ENCODE measurements at regions not wholly inside any gene's neighbourhood (a gene's known extent, or its start where the extent isn't known, plus 50 kb on each side); places are given as distances from the start of the nearest gene placed in this dataset.

GRCh38 chr1:55726994-55727393 lies 511.8 kb upstream of the USP24 start:
- DNase-seq, result no peak

- no peak for DNase-seq
Measured at GRCh38 chr1:55725378-55725777, 510.2 kb upstream of the USP24 start.

- DNase-seq, result no peak
Measured at GRCh38 chr1:55724551-55725325, 509.6 kb upstream of the USP24 start.

- DNase-seq, result no peak
Measured at GRCh38 chr1:55723001-55723400, 507.8 kb upstream of the USP24 start.

GRCh38 chr1:55720261-55720660 lies 505.1 kb upstream of the USP24 start:
- DNase-seq, result no peak

- no peak for DNase-seq
Measured at GRCh38 chr1:55718758-55719671, 503.9 kb upstream of the USP24 start.

- DNase-seq, result no peak
Measured at GRCh38 chr1:55717111-55717510, 501.9 kb upstream of the USP24 start.

- no peak for DNase-seq
Measured at GRCh38 chr1:55716610-55717009, 501.4 kb upstream of the USP24 start.

- DNase-seq, result no peak
Measured at GRCh38 chr1:55716151-55716550, 501.0 kb upstream of the USP24 start.

GRCh38 chr1:55714230-55714629 lies 499.1 kb upstream of the USP24 start:
- DNase-seq, result no peak

GRCh38 chr1:55713516-55713915 lies 498.4 kb upstream of the USP24 start:
- no peak for DNase-seq

GRCh38 chr1:55712148-55712547 lies 497.0 kb upstream of the USP24 start:
- DNase-seq, result no peak

GRCh38 chr1:55708781-55709180 lies 493.6 kb upstream of the USP24 start:
- no peak for DNase-seq

- no peak for DNase-seq
Measured at GRCh38 chr1:55707846-55708245, 492.7 kb upstream of the USP24 start.

- no peak for DNase-seq
Measured at GRCh38 chr1:55707196-55707595, 492.0 kb upstream of the USP24 start.

GRCh38 chr1:55706397-55706796 lies 491.2 kb upstream of the USP24 start:
- DNase-seq, result no peak

- no peak for DNase-seq
Measured at GRCh38 chr1:55703726-55704363, 488.7 kb upstream of the USP24 start.

- DNase-seq, result no peak
Measured at GRCh38 chr1:55702064-55702463, 486.9 kb upstream of the USP24 start.

- DNase-seq, result no peak
Measured at GRCh38 chr1:55700359-55701130, 485.4 kb upstream of the USP24 start.

- no peak for DNase-seq
Measured at GRCh38 chr1:55699228-55699627, 484.1 kb upstream of the USP24 start.

GRCh38 chr1:55697997-55698535 lies 482.9 kb upstream of the USP24 start:
- DNase-seq, result no peak
